Activated CD4-positive, alpha-beta T cell treated with anti-CD3 and anti-CD28 coated beads, Interleukin-2, amount 50 U/mL, for 48 hours (primary cell): ENCODE measurements at regions not wholly inside any gene's neighbourhood (a gene's known extent, or its start where the extent isn't known, plus 50 kb on each side); places are given as distances from the start of the nearest gene placed in this dataset.

Experiments used
- DNase-seq, 2 experiments: peaks; one replicate each; pipeline ENCODE4 v3.0.0-alpha.2; 2020

- DNase-seq, result no peak
Observed at GRCh38 chr3:102757950-102758349, 323.1 kb downstream of the ZPLD1 start.

- DNase-seq, result no peak
Observed at GRCh38 chr3:102761766-102762165, 327.0 kb downstream of the ZPLD1 start.

GRCh38 chr3:102790747-102791325 is 356.0 kb downstream of the ZPLD1 start:
- no peak for DNase-seq

- DNase-seq, result no peak
Observed at GRCh38 chr3:102791641-102792589, 357.1 kb downstream of the ZPLD1 start.

- no peak for DNase-seq
Observed at GRCh38 chr3:102796804-102797203, 362.0 kb downstream of the ZPLD1 start.

GRCh38 chr3:102802819-102803420 is 368.1 kb downstream of the ZPLD1 start:
- DNase-seq, result no peak

- DNase-seq, result no peak
Observed at GRCh38 chr3:102810937-102811336, 376.1 kb downstream of the ZPLD1 start.

GRCh38 chr3:102826636-102827035 is 391.8 kb downstream of the ZPLD1 start:
- no peak for DNase-seq

- no peak for DNase-seq
Observed at GRCh38 chr3:102827386-102827785, 392.6 kb downstream of the ZPLD1 start.

- no peak for DNase-seq
Observed at GRCh38 chr3:102830415-102830814, 395.6 kb downstream of the ZPLD1 start.

- DNase-seq, result no peak
Observed at GRCh38 chr3:102841866-102842265, 407.1 kb downstream of the ZPLD1 start.

- DNase-seq, result no peak
Observed at GRCh38 chr3:102866845-102867244, 432.0 kb downstream of the ZPLD1 start.

- DNase-seq, result no peak
Observed at GRCh38 chr3:102883515-102883914, 448.7 kb downstream of the ZPLD1 start.

GRCh38 chr3:102885289-102885688 is 450.5 kb downstream of the ZPLD1 start:
- DNase-seq, result no peak

GRCh38 chr3:102887431-102887830 is 452.6 kb downstream of the ZPLD1 start:
- no peak for DNase-seq

GRCh38 chr3:102896851-102897621 is 462.2 kb downstream of the ZPLD1 start:
- no peak for DNase-seq

- no peak for DNase-seq
Observed at GRCh38 chr3:102904629-102905028, 469.8 kb downstream of the ZPLD1 start.

GRCh38 chr3:102905811-102906210 is 471.0 kb downstream of the ZPLD1 start:
- DNase-seq, result no peak

- DNase-seq, result no peak
Observed at GRCh38 chr3:102906818-102907217, 472.0 kb downstream of the ZPLD1 start.

- DNase-seq, result no peak
Observed at GRCh38 chr3:102909904-102910303, 475.1 kb downstream of the ZPLD1 start.

- DNase-seq, result no peak
Observed at GRCh38 chr3:102916532-102916931, 481.7 kb downstream of the ZPLD1 start.

GRCh38 chr3:102926618-102927017 is 491.8 kb downstream of the ZPLD1 start:
- DNase-seq, result no peak

GRCh38 chr3:102933377-102933776 is 498.6 kb downstream of the ZPLD1 start:
- DNase-seq, result no peak
